OCI-LY3 (cell line): ENCODE measurements at regions not wholly inside any gene's neighbourhood (a gene's known extent, or its start where the extent isn't known, plus 50 kb on each side); places are given as distances from the start of the nearest gene placed in this dataset.

ENCODE experiments used
- H2AFZ ChIP-seq: fragments of 200-600, 300-600 bp; shearing (Covaris generic); 2 replicates; pipeline ENCODE4 v1.6.0; 2014; ENCODE audit warnings: antibody characterized with exemption, low read depth, low read length
- H3K27ac ChIP-seq: fragments of 200-600, 300-600 bp; sonication (generic); 2 replicates; pipeline ENCODE4 v1.5.1; 2014; ENCODE audit warnings: mild to moderate bottlenecking, low read length, moderate library complexity, mixed read lengths
- H3K27me3 ChIP-seq: fragments of 200-600, 300-600 bp; sonication (generic); 2 replicates; pipeline ENCODE4 v1.6.1; 2014; ENCODE audit warnings: low read depth, low read length, mixed read lengths
- H3K36me3 ChIP-seq: fragments of 200-600, 300-600 bp; sonication (generic); replicated peaks from 2 replicates; pipeline ENCODE3; 2014; ENCODE audit warnings: low read depth, low read length, mixed read lengths
- H3K4me1 ChIP-seq: fragments of 300-600, 200-600 bp; sonication (generic); 2 replicates; pipeline ENCODE4 v1.6.1; 2014; ENCODE audit warnings: low read length, mixed read lengths
- H3K4me2 ChIP-seq: fragments of 200-600, 300-600 bp; sonication (generic); 2 replicates; pipeline ENCODE4 v1.6.1; 2014; ENCODE audit warnings: low read length, mixed read lengths
- H3K4me3 ChIP-seq: fragments of 300-600, 200-600 bp; sonication (generic); 2 replicates; pipeline ENCODE4 v1.5.1; 2014; ENCODE audit warnings: antibody characterized with exemption, mild to moderate bottlenecking, low read length, moderate library complexity
- H3K79me2 ChIP-seq: fragments of 300-600, 200-600 bp; shearing (Covaris generic); 2 replicates; pipeline ENCODE4 v1.6.1; 2014; ENCODE audit warnings: mild to moderate bottlenecking, low read length, mixed read lengths
- H3K9ac ChIP-seq: fragments of 300-600, 200-600 bp; shearing (Covaris generic); 2 replicates; pipeline ENCODE4 v1.6.0; 2014; ENCODE audit warnings: mild to moderate bottlenecking, low read length, moderate library complexity
- H3K9me3 ChIP-seq: fragments of 200-600, 300-600 bp; shearing (Covaris generic); 2 replicates; pipeline ENCODE4 v1.6.1; 2014; ENCODE audit warnings: low read length, mixed read lengths; ENCODE audit not compliant: insufficient read depth
- H4K20me1 ChIP-seq: fragments of 200-600, 300-600 bp; sonication (generic); 2 replicates; pipeline ENCODE4 v1.6.1; 2016; ENCODE audit warnings: low read length, mixed read lengths; ENCODE audit not compliant: insufficient read depth
- CTCF ChIP-seq: fragments of 200-600, 300-600 bp; sonication (generic); IDR thresholded peaks from 2 replicates; pipeline ENCODE4 v1.5.1; 2014; ENCODE audit warnings: antibody characterized with exemption, low read length, low read depth
- EZH2phosphoT487 ChIP-seq: fragments of 200-600 bp; shearing (Covaris generic); IDR thresholded peaks from 2 replicates; pipeline ENCODE4 v1.6.1; 2018; ENCODE audit warnings: antibody characterized with exemption, mixed run types, low read depth

- TF ChIP-seq EZH2phosphoT487 (no peak), CTCF (no peak)
- H3K79me2 ChIP-seq, result no peaks in the 10 kb centered on the region
- no peak overlapping the region for H3K4me2 ChIP-seq
- H3K27ac ChIP-seq, result no peak overlapping the region
- H3K4me1 ChIP-seq, result no peaks in the 10 kb centered on the region
- H3K4me3 ChIP-seq, result no peak overlapping the region
- no peak overlapping the region for H2AFZ ChIP-seq
- H4K20me1 ChIP-seq, result no peaks in the 10 kb centered on the region
- no peaks in the 10 kb centered on the region for H3K9me3 ChIP-seq
- no peak overlapping the region for H3K9ac ChIP-seq
- no peaks in the 10 kb centered on the region for H3K27me3 ChIP-seq
- H3K36me3 ChIP-seq, result no peaks in the 10 kb centered on the region
These were observed 277.9 kb upstream of the LMCD1 start for GRCh38 chr3:8223766-8224165.

GRCh38 chr3:8224941-8225340, 276.7 kb upstream of the LMCD1 start:
- Histone ChIP-seq H3K9ac (no peak overlapping the region), H3K27ac (no peak overlapping the region), H3K9me3 (no peaks in the 10 kb centered on the region), H3K4me2 (no peak overlapping the region), H4K20me1 (no peaks in the 10 kb centered on the region), H2AFZ (no peak overlapping the region), H3K4me1 (no peaks in the 10 kb centered on the region), H3K36me3 (no peaks in the 10 kb centered on the region), H3K79me2 (no peaks in the 10 kb centered on the region), H3K27me3 (no peaks in the 10 kb centered on the region), H3K4me3 (no peak overlapping the region)
- TF ChIP-seq CTCF (no peak), EZH2phosphoT487 (no peak)

GRCh38 chr3:8233938-8234337, 267.7 kb upstream of the LMCD1 start:
- Histone ChIP-seq H3K27me3 (no peaks in the 10 kb centered on the region), H3K79me2 (no peaks in the 10 kb centered on the region), H3K9me3 (no peaks in the 10 kb centered on the region), H4K20me1 (no peaks in the 10 kb centered on the region), H3K4me1 (no peaks in the 10 kb centered on the region), H3K27ac (no peak overlapping the region), H3K36me3 (no peaks in the 10 kb centered on the region), H2AFZ (no peak overlapping the region), H3K4me3 (no peak overlapping the region), H3K9ac (no peak overlapping the region), H3K4me2 (no peak overlapping the region)
- no peak for TF ChIP-seq EZH2phosphoT487
- TF ChIP-seq CTCF, result no peak

GRCh38 chr3:8236264-8236663, 265.4 kb upstream of the LMCD1 start:
- Histone ChIP-seq H3K27ac (no peak overlapping the region), H3K4me2 (no peak overlapping the region), H3K4me1 (no peaks in the 10 kb centered on the region), H3K27me3 (no peaks in the 10 kb centered on the region), H3K9me3 (no peaks in the 10 kb centered on the region), H3K4me3 (no peak overlapping the region), H2AFZ (no peak overlapping the region), H3K79me2 (no peaks in the 10 kb centered on the region), H3K36me3 (no peaks in the 10 kb centered on the region), H3K9ac (no peak overlapping the region), H4K20me1 (no peaks in the 10 kb centered on the region)
- no peak for TF ChIP-seq CTCF
- no peak for TF ChIP-seq EZH2phosphoT487
